CD4-positive, alpha-beta memory T cell (primary cell): ENCODE measurements at regions not wholly inside any gene's neighbourhood (a gene's known extent, or its start where the extent isn't known, plus 50 kb on each side); places are given as distances from the start of the nearest gene placed in this dataset.
"Not testable (repeated sequence)": the region's sequence is repeated elsewhere in the genome, so short reads cannot be mapped to it uniquely, and the experiment has no call there.

Source experiments
- CTCF ChIA-PET: fragments of 350-600 bp; sonication (Branson Sonifier 250); formaldehyde crosslinking; loops from one replicate; lab custom pipeline; 2021; ENCODE audit warnings: inconsistent platforms; ENCODE audit not compliant: partially characterized antibody; lab: Charles Lee
- POLR2A ChIA-PET: fragments of 350-600 bp; sonication (Branson Sonifier 250); formaldehyde crosslinking; loops from one replicate; lab custom pipeline; 2021; ENCODE audit not compliant: partially characterized antibody; lab: Charles Lee
- DNase-seq, 5 donors: peaks; one replicate each; pipeline versions ENCODE4 v3.0.0 to v3.0.0-alpha.2; 2020 to 2022; ENCODE audit warnings: mixed read lengths in 1 of 5
- H3K27ac ChIP-seq: one replicate; pipeline ENCODE4 v1.7.0; 2013; ENCODE audit warnings: low read depth, low read length
- H3K27me3 ChIP-seq: 2 replicates; pipeline ENCODE4 v1.7.0; 2013; ENCODE audit warnings: mild to moderate bottlenecking, low read length, moderate library complexity; ENCODE audit not compliant: insufficient read depth
- H3K36me3 ChIP-seq: 2 replicates; pipeline ENCODE4 v1.7.0; 2013; ENCODE audit warnings: mild to moderate bottlenecking, low read length, moderate library complexity; ENCODE audit not compliant: insufficient read depth
- H3K4me1 ChIP-seq: 2 replicates; pipeline ENCODE4 v1.7.0; 2013; ENCODE audit warnings: mild to moderate bottlenecking, low read length, moderate library complexity; ENCODE audit not compliant: insufficient read depth
- H3K4me3 ChIP-seq, 2 donors: one replicate each; pipeline ENCODE4 v1.7.0; 2013; ENCODE audit warnings: low read length in 2 of 2, mild to moderate bottlenecking in 1 of 2
- H3K9me3 ChIP-seq, 2 donors: one replicate each; pipeline ENCODE4 v1.7.0; 2013; ENCODE audit warnings: low read length in 2 of 2, control low read depth in 1 of 2; ENCODE audit not compliant: control insufficient read depth in 1 of 2
- H3K27ac Mint-ChIP-seq, 7 donors: one replicate each; pipeline ENCODE4 v1.8.0; 2020 to 2021; ENCODE audit warnings: mixed read lengths in 7 of 7, mild to moderate bottlenecking in 6 of 7, inconsistent platforms in 3 of 7, moderate library complexity in 3 of 7
- H3K27me3 Mint-ChIP-seq, 2 donors: one replicate each; pipeline ENCODE4 v1.8.0; 2020 to 2021; ENCODE audit warnings: mixed read lengths in 2 of 2
- H3K36me3 Mint-ChIP-seq, 2 donors: one replicate each; pipeline ENCODE4 v1.8.0; 2020 to 2021; ENCODE audit warnings: mixed read lengths in 2 of 2, inconsistent platforms in 1 of 2, mild to moderate bottlenecking in 1 of 2
- H3K4me1 Mint-ChIP-seq, 4 donors: one replicate each; pipeline ENCODE4 v1.8.0; 2020 to 2021; ENCODE audit warnings: mixed read lengths in 4 of 4, mild to moderate bottlenecking in 1 of 4
- H3K4me3 Mint-ChIP-seq, 8 donors: one replicate each; pipeline ENCODE4 v1.8.0; 2020 to 2021; ENCODE audit warnings: mixed read lengths in 8 of 8, mild to moderate bottlenecking in 7 of 8, moderate library complexity in 6 of 8, inconsistent platforms in 3 of 8
- H3K9me3 Mint-ChIP-seq, 8 donors: one replicate each; pipeline ENCODE4 v1.8.0; 2020 to 2021; ENCODE audit warnings: mixed read lengths in 8 of 8, mild to moderate bottlenecking in 5 of 8, inconsistent platforms in 3 of 8, moderate library complexity in 1 of 8
- intact Hi-C: fragments of 100-400 bp; cut with micrococcal nuclease; formaldehyde crosslinking; loops from one replicate; pipeline ENCODE4 v1.15.1; 2023

GRCh38 chr17:18546514-18547398, 70.2 kb downstream of the LGALS9C start:
- intact Hi-C loops, H3K9me3 ChIP-seq, H3K9me3 Mint-ChIP-seq, H3K4me1 Mint-ChIP-seq, H3K27me3 Mint-ChIP-seq, H3K4me1 ChIP-seq, H3K27ac Mint-ChIP-seq, H3K27ac ChIP-seq, H3K36me3 Mint-ChIP-seq, POLR2A ChIA-PET, H3K4me3 ChIP-seq, H3K27me3 ChIP-seq, DNase-seq, H3K4me3 Mint-ChIP-seq, H3K36me3 ChIP-seq, CTCF ChIA-PET: not testable (repeated sequence)

DNA sequence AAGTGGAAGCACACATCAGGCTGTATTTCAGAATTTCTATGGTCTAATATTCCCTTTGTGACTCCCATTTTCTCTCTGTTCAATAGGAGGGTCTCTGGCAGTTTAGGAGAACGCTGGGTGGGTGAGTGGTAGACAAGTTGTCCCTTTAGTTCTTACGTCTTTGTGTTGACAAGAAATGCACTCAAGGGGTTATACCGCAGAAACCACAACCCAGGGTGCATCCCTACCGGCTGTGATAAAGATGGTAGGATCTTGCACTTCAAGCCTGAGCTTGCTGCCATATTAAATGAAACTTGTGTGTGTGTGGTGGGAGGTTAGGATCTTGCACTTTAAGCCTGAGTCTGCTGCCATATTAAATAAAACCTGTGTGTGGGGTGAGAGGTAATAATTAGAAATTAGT, 80.5 kb downstream of the LGALS9C start:
- H3K27me3 Mint-ChIP-seq, DNase-seq, H3K4me1 Mint-ChIP-seq, H3K36me3 Mint-ChIP-seq, H3K27ac Mint-ChIP-seq, H3K27me3 ChIP-seq, POLR2A ChIA-PET, CTCF ChIA-PET, H3K36me3 ChIP-seq, H3K9me3 Mint-ChIP-seq, H3K4me3 ChIP-seq, H3K27ac ChIP-seq, intact Hi-C loops, H3K9me3 ChIP-seq, H3K4me1 ChIP-seq: not testable (repeated sequence)
- peak overlapping the region in 1 of 8 donors; percentile 20 for H3K4me3 Mint-ChIP-seq

DNA sequence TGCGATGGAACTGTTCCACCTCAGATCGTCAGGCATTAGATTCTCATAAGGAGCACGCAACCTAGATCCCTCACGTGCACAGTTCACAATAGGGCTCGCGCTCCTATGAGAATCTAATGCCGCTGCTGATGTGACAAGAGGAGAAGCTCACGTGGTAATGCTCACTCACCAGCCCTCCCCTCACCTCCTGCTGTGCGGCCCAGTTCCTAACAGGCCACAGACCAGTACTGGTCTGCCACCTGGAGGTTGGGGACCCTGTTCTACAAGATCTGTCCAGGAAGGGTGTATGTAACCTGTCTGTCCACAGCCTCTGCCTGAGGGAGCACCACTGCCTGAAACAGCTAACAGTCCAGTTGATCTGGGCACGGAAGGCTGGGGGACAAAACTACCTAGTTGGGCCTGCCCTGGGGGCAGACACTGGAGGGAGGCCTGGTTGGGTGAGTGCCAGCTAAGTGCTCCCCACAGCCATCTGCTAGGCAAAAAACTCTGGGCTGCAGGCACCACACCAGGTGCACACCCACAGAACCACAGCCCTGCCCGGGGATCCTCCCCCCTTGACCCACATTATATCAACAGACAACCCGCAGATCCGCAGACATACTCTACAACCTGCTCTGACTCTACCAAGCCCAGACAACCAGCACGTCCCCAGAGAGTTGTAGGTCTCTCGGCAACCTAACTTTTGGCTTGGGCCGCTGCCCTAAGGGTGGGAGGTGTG, 80.7 kb downstream of the TBC1D28 start:
- POLR2A ChIA-PET, intact Hi-C loops: not testable (repeated sequence)

GRCh38 chr17:18564099-18564448, 80.1 kb downstream of the TBC1D28 start:
- H3K27me3 ChIP-seq, H3K36me3 Mint-ChIP-seq, H3K27ac ChIP-seq, CTCF ChIA-PET, H3K27me3 Mint-ChIP-seq, H3K4me3 ChIP-seq, H3K9me3 Mint-ChIP-seq, intact Hi-C loops, H3K9me3 ChIP-seq, H3K36me3 ChIP-seq, POLR2A ChIA-PET, H3K4me1 ChIP-seq: not testable (repeated sequence)
- Mint-ChIP-seq H3K27ac (peak overlapping the region in 6 of 7 donors; percentile 19 to 91 (median 69)), H3K4me1 (peaks cover 4 to 17% (median 10%) of the 10 kb centered on the region in 4 donors), H3K4me3 (peak overlapping the region in 7 of 8 donors; percentile 47 to 73 (median 66))
- DNase-seq = peak; percentile 48 to 67 (median 58)

More for the DNA sequence above, 80.7 kb downstream of the TBC1D28 start:
- H3K27me3 ChIP-seq, H3K36me3 ChIP-seq, H3K4me1 ChIP-seq, H3K27ac ChIP-seq, H3K9me3 Mint-ChIP-seq, H3K4me3 ChIP-seq, H3K27me3 Mint-ChIP-seq, H3K36me3 Mint-ChIP-seq, H3K9me3 ChIP-seq: not testable (repeated sequence)
- Mint-ChIP-seq H3K27ac (peak overlapping the region in 6 of 7 donors; percentile 19 to 91 (median 69)), H3K4me1 (peaks cover 3 to 17% (median 10%) of the 10 kb centered on the region in 4 donors), H3K4me3 (peak overlapping the region in 7 of 8 donors; percentile 3 to 73 (median 66))
- DNase-seq = peak; percentile 54 to 71 (median 69)
- CTCF ChIA-PET = interaction anchor here (0.6 kb wide), 1 partner anchor 282 kb away, joined by 3 read pairs; no protein-coding TSS in a partner anchor

GRCh38 chr17:18568108-18568995, 75.8 kb downstream of the TBC1D28 start:
- H3K4me3 ChIP-seq, H3K9me3 Mint-ChIP-seq, H3K9me3 ChIP-seq, H3K4me1 ChIP-seq, H3K27ac ChIP-seq, H3K27me3 Mint-ChIP-seq, H3K4me3 Mint-ChIP-seq, intact Hi-C loops, DNase-seq, H3K27me3 ChIP-seq, H3K36me3 ChIP-seq, POLR2A ChIA-PET, H3K27ac Mint-ChIP-seq, CTCF ChIA-PET: not testable (repeated sequence)
- Mint-ChIP-seq H3K4me1 (peaks cover 5 to 14% (median 10%) of the 10 kb centered on the region in 4 donors), H3K36me3 (peaks cover 2 to 15% of the 10 kb centered on the region in 2 donors)

- H3K36me3 ChIP-seq, H3K27me3 ChIP-seq, DNase-seq, H3K27ac ChIP-seq, H3K9me3 Mint-ChIP-seq, H3K27ac Mint-ChIP-seq, POLR2A ChIA-PET, CTCF ChIA-PET, H3K4me1 Mint-ChIP-seq, H3K4me3 Mint-ChIP-seq, H3K4me3 ChIP-seq, H3K9me3 ChIP-seq, intact Hi-C loops, H3K27me3 Mint-ChIP-seq, H3K4me1 ChIP-seq: not testable (repeated sequence)
- H3K36me3 Mint-ChIP-seq = peaks cover 2 to 17% of the 10 kb centered on the region in 2 donors
Observed at GRCh38 chr17:18569489-18569913, 74.7 kb downstream of the TBC1D28 start.

GRCh38 chr17:18572536-18572935, 71.7 kb downstream of the TBC1D28 start:
- H3K27me3 ChIP-seq, intact Hi-C loops, H3K27ac ChIP-seq, H3K36me3 ChIP-seq, H3K9me3 ChIP-seq, POLR2A ChIA-PET, H3K9me3 Mint-ChIP-seq, H3K27ac Mint-ChIP-seq, H3K4me3 ChIP-seq, H3K4me1 ChIP-seq, CTCF ChIA-PET, H3K27me3 Mint-ChIP-seq, H3K4me1 Mint-ChIP-seq, DNase-seq, H3K4me3 Mint-ChIP-seq: not testable (repeated sequence)
- H3K36me3 Mint-ChIP-seq = peaks cover 2 to 20% of the 10 kb centered on the region in 2 donors
